Activated naive CD8-positive, alpha-beta T cell treated with anti-CD3 and anti-CD28 coated beads, Interleukin-2, amount 10 ng/mL, durations not matched to agents 7 days and 5 days (primary cell): ENCODE measurements at regions not wholly inside any gene's neighbourhood (a gene's known extent, or its start where the extent isn't known, plus 50 kb on each side); places are given as distances from the start of the nearest gene placed in this dataset.

Source experiments
- ATAC-seq: fragments of 150-1000 bp; cut with Tn5 transposase; one replicate; pipeline ENCODE4 v1.10.0; 2021; ENCODE audit warnings: low read depth, moderate library complexity
- POLR2A ChIA-PET: fragments of 350-600 bp; sonication (Branson Sonifier 250); formaldehyde crosslinking; loops from one replicate; lab custom pipeline; 2021; ENCODE audit warnings: antibody characterized with exemption; lab: Charles Lee
- DNase-seq: peaks from one replicate; pipeline ENCODE4 v3.0.0; 2021
- H3K27ac Mint-ChIP-seq: one replicate; pipeline ENCODE4 v1.8.0; 2022; ENCODE audit warnings: mild to moderate bottlenecking, mixed read lengths
- H3K27me3 Mint-ChIP-seq: one replicate; pipeline ENCODE4 v1.8.0; 2022; ENCODE audit warnings: mild to moderate bottlenecking, moderate library complexity, mixed read lengths
- H3K36me3 Mint-ChIP-seq: one replicate; pipeline ENCODE4 v1.8.0; 2021; ENCODE audit warnings: mild to moderate bottlenecking, mixed read lengths
- H3K4me1 Mint-ChIP-seq: one replicate; pipeline ENCODE4 v1.8.0; 2021; ENCODE audit warnings: mixed read lengths
- H3K4me3 Mint-ChIP-seq: one replicate; pipeline ENCODE4 v1.8.0; 2022; ENCODE audit warnings: mild to moderate bottlenecking, moderate library complexity, mixed read lengths
- H3K9me3 Mint-ChIP-seq: one replicate; pipeline ENCODE4 v1.8.0; 2021; ENCODE audit warnings: mixed read lengths

- Mint-ChIP-seq H3K4me1 (no peaks in the 10 kb centered on the region), H3K9me3 (peaks cover 6% of the 10 kb centered on the region), H3K27me3 (peaks cover 4% of the 10 kb centered on the region), H3K27ac (no peak overlapping the region), H3K4me3 (no peak overlapping the region), H3K36me3 (no peaks in the 10 kb centered on the region)
- DNase-seq (no peak), ATAC-seq (no peak)
- POLR2A ChIA-PET: no interaction called here
Observed at GRCh38 chr5:175107865-175108264, 336.1 kb downstream of the DRD1 start.

DNA sequence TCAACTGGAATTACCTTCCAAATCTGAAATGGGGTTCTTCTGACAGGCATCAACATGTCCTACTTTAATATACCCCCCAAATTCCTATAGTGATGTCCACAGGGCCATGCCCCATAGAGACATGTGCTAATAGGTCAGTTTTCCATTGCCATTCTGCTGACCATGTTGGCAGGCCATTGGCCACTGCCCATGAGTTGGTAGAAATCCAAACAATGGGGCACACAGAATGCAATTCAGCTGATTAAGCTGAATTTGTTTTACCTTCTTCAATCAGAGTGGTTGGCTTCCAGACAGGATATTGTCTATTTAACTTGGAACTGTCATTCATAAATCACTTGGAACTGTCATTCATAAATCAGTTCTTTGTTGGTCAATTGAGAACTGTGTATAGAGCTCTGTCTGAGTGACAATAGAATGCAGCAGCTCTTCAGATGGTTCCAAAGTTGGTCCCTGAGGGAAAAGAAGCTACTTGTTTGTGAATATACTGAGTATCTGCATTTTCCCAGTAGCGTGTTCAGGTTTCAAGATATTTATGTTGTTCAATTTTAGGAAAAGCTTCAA lies 336.9 kb downstream of the DRD1 start:
- H3K36me3 Mint-ChIP-seq: no peaks in the 10 kb centered on the region
- ATAC-seq: no peak
- H3K9me3 Mint-ChIP-seq: peaks cover 6% of the 10 kb centered on the region
- POLR2A ChIA-PET: no interaction called here
- DNase-seq: no peak
- no peak overlapping the region for H3K4me3 Mint-ChIP-seq
- no peak overlapping the region for H3K27ac Mint-ChIP-seq
- H3K27me3 Mint-ChIP-seq: peaks cover 6% of the 10 kb centered on the region
- H3K4me1 Mint-ChIP-seq: no peaks in the 10 kb centered on the region

- no peak overlapping the region for H3K4me3 Mint-ChIP-seq
- H3K4me1 Mint-ChIP-seq: no peaks in the 10 kb centered on the region
- ATAC-seq (no peak), DNase-seq (no peak)
- H3K27me3 Mint-ChIP-seq: peaks cover 6% of the 10 kb centered on the region
- no peaks in the 10 kb centered on the region for H3K36me3 Mint-ChIP-seq
- H3K27ac Mint-ChIP-seq: no peak overlapping the region
- peaks cover 2% of the 10 kb centered on the region for H3K9me3 Mint-ChIP-seq
- POLR2A ChIA-PET: no interaction called here
Observed at GRCh38 chr5:175104677-175105076, 339.3 kb downstream of the DRD1 start.

DNA sequence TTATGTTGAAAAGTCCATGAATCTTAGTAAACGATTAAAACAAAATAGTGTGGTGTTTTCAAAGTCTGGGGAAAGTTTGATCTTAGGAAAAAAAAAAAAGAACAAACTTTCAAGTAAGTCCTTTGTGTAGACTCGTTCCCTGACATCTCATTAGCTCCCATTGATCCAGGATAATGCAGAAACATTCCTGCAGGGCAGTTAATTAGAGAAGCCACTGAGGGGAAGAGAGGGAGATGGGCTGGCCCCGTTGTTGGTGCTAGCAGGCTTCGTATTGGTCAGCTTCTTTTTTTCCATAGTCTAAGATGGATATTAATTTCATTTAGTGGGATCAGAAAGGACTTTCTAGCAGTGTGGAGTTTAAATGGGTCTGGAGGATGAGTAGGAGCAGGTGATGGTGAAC lies 340.2 kb downstream of the DRD1 start:
- H3K27ac Mint-ChIP-seq: no peak overlapping the region
- H3K9me3 Mint-ChIP-seq: peaks cover 1% of the 10 kb centered on the region
- no peaks in the 10 kb centered on the region for H3K36me3 Mint-ChIP-seq
- POLR2A ChIA-PET: no interaction called here
- no peaks in the 10 kb centered on the region for H3K4me1 Mint-ChIP-seq
- H3K27me3 Mint-ChIP-seq: peaks cover 6% of the 10 kb centered on the region
- no peak for DNase-seq
- H3K4me3 Mint-ChIP-seq: no peak overlapping the region
- ATAC-seq: no peak

GRCh38 chr5:175102717-175103116 lies 341.3 kb downstream of the DRD1 start:
- no peak for DNase-seq
- Mint-ChIP-seq H3K4me1 (no peaks in the 10 kb centered on the region), H3K9me3 (no peaks in the 10 kb centered on the region), H3K27ac (no peak overlapping the region), H3K36me3 (no peaks in the 10 kb centered on the region), H3K27me3 (peaks cover 6% of the 10 kb centered on the region), H3K4me3 (no peak overlapping the region)
- no peak for ATAC-seq
- POLR2A ChIA-PET: no interaction called here

- POLR2A ChIA-PET: no interaction called here
- H3K4me3 Mint-ChIP-seq: no peak overlapping the region
- H3K27ac Mint-ChIP-seq: no peak overlapping the region
- ATAC-seq: no peak
- H3K27me3 Mint-ChIP-seq: peaks cover 3% of the 10 kb centered on the region
- H3K9me3 Mint-ChIP-seq: no peaks in the 10 kb centered on the region
- H3K36me3 Mint-ChIP-seq: no peaks in the 10 kb centered on the region
- no peak for DNase-seq
- H3K4me1 Mint-ChIP-seq: no peaks in the 10 kb centered on the region
Observed at GRCh38 chr5:175098301-175098700, 345.7 kb downstream of the DRD1 start.

DNA sequence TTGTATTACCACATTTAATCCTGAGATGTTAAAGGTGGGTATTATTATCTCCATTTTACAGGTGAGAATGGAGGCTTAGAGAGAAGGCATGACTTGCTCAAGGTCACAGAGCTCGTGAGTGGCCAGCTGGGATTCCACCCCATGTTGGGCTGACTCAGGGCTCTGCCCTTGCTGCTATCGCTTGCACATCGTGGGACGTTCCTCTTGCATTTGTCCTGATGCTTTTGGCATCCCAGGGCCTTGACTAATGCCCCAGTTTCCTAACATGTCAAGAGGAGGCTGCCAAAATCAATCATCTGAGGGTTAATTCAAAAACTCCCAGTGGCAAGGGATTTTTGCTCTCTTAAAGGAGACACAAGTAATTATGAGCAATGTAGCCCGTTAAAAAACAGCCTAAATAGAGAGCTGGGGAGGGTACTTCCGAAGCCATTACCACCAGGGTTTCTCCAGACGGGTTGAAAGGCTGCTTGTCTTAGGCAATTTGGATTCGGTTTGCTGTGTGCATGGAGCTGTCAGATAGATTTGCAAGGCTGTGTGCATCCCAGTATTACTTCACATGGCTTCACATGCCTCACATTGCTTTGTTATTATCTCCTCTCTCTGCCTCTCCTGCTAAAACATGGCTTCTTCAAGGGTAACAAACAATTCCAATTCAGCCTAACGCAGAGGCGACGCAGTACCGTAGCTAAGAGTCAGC lies 347.4 kb downstream of the DRD1 start:
- no peak overlapping the region for H3K27ac Mint-ChIP-seq
- POLR2A ChIA-PET: no interaction called here
- ATAC-seq (no peak), DNase-seq (no peak)
- peaks cover 4% of the 10 kb centered on the region for H3K27me3 Mint-ChIP-seq
- H3K4me1 Mint-ChIP-seq: no peaks in the 10 kb centered on the region
- no peaks in the 10 kb centered on the region for H3K9me3 Mint-ChIP-seq
- H3K36me3 Mint-ChIP-seq: no peaks in the 10 kb centered on the region
- no peak overlapping the region for H3K4me3 Mint-ChIP-seq

GRCh38 chr5:175094461-175094860 lies 349.5 kb downstream of the DRD1 start:
- Mint-ChIP-seq H3K4me3 (no peak overlapping the region), H3K27ac (no peak overlapping the region), H3K9me3 (no peaks in the 10 kb centered on the region), H3K36me3 (no peaks in the 10 kb centered on the region), H3K4me1 (no peaks in the 10 kb centered on the region), H3K27me3 (peaks cover 4% of the 10 kb centered on the region)
- ATAC-seq (no peak), DNase-seq (no peak)
- POLR2A ChIA-PET: no interaction called here

GRCh38 chr5:175092691-175093090 lies 351.3 kb downstream of the DRD1 start:
- Mint-ChIP-seq H3K27ac (no peak overlapping the region), H3K36me3 (no peaks in the 10 kb centered on the region), H3K4me3 (no peak overlapping the region), H3K27me3 (peaks cover 4% of the 10 kb centered on the region), H3K4me1 (no peaks in the 10 kb centered on the region), H3K9me3 (no peaks in the 10 kb centered on the region)
- DNase-seq (no peak), ATAC-seq (no peak)
- POLR2A ChIA-PET: interaction anchor here (0.6 kb wide), 1 partner anchor 605 kb away, joined by 3 read pairs; no protein-coding TSS in a partner anchor

DNA sequence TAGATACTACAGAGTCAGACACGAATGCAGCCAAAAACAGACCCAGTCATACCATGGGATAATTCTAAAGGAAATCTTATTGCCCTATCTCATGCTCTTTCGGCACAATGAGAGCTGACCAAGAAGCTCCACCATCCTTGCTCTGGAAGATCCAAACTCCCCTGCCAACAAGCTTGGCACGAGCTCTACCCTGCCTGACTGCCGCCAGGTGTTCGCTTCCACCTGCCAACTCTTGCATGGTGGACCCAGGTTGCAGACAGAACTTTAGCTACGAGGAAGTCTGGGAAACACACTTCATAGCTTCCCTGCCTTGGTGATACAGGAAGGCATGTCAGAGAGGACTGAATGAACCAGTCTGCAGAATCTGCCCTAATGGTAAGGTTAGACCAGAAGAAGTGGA lies 355.0 kb downstream of the DRD1 start:
- Mint-ChIP-seq H3K4me1 (no peaks in the 10 kb centered on the region), H3K27ac (no peak overlapping the region), H3K4me3 (no peak overlapping the region), H3K36me3 (no peaks in the 10 kb centered on the region), H3K27me3 (peaks cover 4% of the 10 kb centered on the region), H3K9me3 (peaks cover 1% of the 10 kb centered on the region)
- no peak for DNase-seq
- POLR2A ChIA-PET: no interaction called here
- ATAC-seq: no peak

- DNase-seq (no peak), ATAC-seq (no peak)
- peaks cover 1% of the 10 kb centered on the region for H3K9me3 Mint-ChIP-seq
- peaks cover 4% of the 10 kb centered on the region for H3K27me3 Mint-ChIP-seq
- H3K36me3 Mint-ChIP-seq: no peaks in the 10 kb centered on the region
- POLR2A ChIA-PET: no interaction called here
- no peak overlapping the region for H3K27ac Mint-ChIP-seq
- no peak overlapping the region for H3K4me3 Mint-ChIP-seq
- H3K4me1 Mint-ChIP-seq: no peaks in the 10 kb centered on the region
Observed at GRCh38 chr5:175082866-175083590, 358.6 kb downstream of the MSX2 start.

- ATAC-seq: no peak
- H3K9me3 Mint-ChIP-seq: peaks cover 1% of the 10 kb centered on the region
- H3K4me3 Mint-ChIP-seq: no peak overlapping the region
Observed at GRCh38 chr5:175082346-175082745, 358.0 kb downstream of the MSX2 start.

DNA sequence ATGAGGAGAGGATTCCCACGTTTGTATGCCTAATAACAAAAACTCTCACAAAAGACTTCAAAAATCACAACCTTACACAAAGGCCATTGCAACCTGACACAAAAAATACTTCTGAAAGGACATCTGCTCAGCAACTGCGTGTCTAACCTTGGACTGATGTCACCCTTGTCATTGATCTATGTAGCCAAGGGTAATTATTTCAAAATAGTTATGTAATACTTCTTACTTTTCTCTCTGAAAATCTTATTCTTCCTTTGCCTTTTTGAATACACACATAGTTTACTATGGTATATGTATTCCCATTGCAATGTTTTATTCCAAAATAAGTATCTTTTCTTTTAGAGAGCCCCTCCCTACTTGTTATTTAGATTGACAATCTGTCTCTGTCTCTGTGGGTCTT lies 355.3 kb downstream of the MSX2 start:
- Mint-ChIP-seq H3K4me3 (no peak overlapping the region), H3K27ac (no peak overlapping the region), H3K27me3 (peaks cover 11% of the 10 kb centered on the region), H3K4me1 (no peaks in the 10 kb centered on the region), H3K36me3 (no peaks in the 10 kb centered on the region), H3K9me3 (peaks cover 2% of the 10 kb centered on the region)
- POLR2A ChIA-PET: no interaction called here
- DNase-seq: no peak
- ATAC-seq: no peak

More at GRCh38 chr5:175082346-175082745, 358.0 kb downstream of the MSX2 start:
- no peak overlapping the region for H3K27ac Mint-ChIP-seq
- H3K36me3 Mint-ChIP-seq: no peaks in the 10 kb centered on the region
- peaks cover 4% of the 10 kb centered on the region for H3K27me3 Mint-ChIP-seq
- no peak for DNase-seq
- POLR2A ChIA-PET: no interaction called here
- no peaks in the 10 kb centered on the region for H3K4me1 Mint-ChIP-seq

GRCh38 chr5:175070283-175070682 lies 345.9 kb downstream of the MSX2 start:
- Mint-ChIP-seq H3K9me3 (peaks cover 2% of the 10 kb centered on the region), H3K36me3 (no peaks in the 10 kb centered on the region), H3K4me1 (no peaks in the 10 kb centered on the region), H3K4me3 (no peak overlapping the region), H3K27ac (no peak overlapping the region), H3K27me3 (peaks cover 10% of the 10 kb centered on the region)
- POLR2A ChIA-PET: no interaction called here
- ATAC-seq (no peak), DNase-seq (no peak)
